Activated T-helper 1 cell treated with anti-CD3 and anti-CD28 coated beads, Interleukin-2, amount 50 U/mL, for 16 hours (primary cell): ENCODE measurements at regions not wholly inside any gene's neighbourhood (a gene's known extent, or its start where the extent isn't known, plus 50 kb on each side); places are given as distances from the start of the nearest gene placed in this dataset.

ENCODE experiments used
- DNase-seq, 2 donors: peaks; one replicate each; pipeline ENCODE4 v3.0.0-alpha.2; 2020; ENCODE audit warnings: low read depth in 1 of 2, low spot score in 1 of 2

- no peak for DNase-seq
These were observed 59.0 kb downstream of the RPS29 start for GRCh38 chr14:49527221-49527620.

DNA sequence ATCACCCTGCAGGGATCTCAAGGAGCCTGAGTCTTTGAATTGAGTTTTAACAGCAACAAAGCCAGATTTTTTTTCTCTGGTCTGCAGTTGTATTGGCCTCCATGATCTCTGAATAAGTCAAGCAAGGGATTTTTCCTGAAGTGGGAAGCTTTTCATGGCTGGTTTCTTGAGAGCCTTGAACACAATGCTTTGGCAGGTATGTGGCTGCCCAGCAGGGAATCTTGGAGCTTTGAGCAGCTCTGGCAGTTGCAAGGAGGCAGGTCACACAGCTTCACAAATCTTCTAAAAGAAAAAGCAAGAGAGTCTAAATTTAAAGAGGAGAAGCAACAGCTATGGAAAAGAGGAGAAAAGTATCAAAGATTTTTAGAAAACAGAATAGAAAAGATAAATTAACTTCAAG lies 60.1 kb downstream of the RPS29 start:
- no peak for DNase-seq

- DNase-seq, result no peak
These were observed 69.9 kb downstream of the RPS29 start for GRCh38 chr14:49516286-49516685.

DNA sequence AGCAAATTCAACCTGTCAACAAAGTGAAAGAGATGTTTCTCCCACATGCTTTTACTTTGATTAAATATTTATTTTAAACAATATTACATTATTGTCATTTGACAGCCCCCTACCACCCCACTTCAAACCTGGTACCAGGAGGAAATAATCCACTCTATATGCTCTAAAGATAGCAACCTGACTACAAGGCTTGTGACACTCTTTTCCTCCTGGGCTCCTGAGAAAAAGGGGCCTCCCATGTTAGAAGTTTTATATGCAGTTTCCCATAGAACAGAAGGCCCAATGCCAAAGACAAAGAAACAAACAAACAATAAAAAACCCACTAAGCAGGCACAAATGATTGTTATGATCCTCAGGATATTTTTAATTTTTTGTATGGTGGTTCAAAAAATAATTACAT lies 73.6 kb downstream of the RPS29 start:
- no peak for DNase-seq

GRCh38 chr14:49512147-49512551 lies 74.0 kb downstream of the RPS29 start:
- no peak for DNase-seq

- DNase-seq, result no peak
These were observed 78.1 kb downstream of the RPS29 start for GRCh38 chr14:49508124-49508523.

DNA sequence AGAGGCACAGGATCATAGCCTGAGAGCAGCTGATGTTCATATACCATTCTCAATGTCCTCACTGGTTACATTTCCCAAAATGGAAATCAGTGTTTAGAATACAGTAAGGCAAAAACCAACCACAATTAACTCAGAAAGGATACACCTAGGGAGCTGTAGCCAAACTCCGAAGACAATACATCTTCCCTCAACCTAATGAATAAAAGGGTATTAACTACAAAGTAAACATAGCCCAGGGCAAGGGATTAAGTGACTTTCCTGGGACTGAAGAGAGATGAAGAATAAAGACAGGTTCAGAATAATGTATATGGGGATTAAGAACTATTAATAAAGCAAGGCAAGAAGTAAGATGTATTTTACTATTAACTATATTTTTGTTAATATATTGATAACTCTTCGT lies 79.5 kb downstream of the RPS29 start:
- DNase-seq, result no peak

DNA sequence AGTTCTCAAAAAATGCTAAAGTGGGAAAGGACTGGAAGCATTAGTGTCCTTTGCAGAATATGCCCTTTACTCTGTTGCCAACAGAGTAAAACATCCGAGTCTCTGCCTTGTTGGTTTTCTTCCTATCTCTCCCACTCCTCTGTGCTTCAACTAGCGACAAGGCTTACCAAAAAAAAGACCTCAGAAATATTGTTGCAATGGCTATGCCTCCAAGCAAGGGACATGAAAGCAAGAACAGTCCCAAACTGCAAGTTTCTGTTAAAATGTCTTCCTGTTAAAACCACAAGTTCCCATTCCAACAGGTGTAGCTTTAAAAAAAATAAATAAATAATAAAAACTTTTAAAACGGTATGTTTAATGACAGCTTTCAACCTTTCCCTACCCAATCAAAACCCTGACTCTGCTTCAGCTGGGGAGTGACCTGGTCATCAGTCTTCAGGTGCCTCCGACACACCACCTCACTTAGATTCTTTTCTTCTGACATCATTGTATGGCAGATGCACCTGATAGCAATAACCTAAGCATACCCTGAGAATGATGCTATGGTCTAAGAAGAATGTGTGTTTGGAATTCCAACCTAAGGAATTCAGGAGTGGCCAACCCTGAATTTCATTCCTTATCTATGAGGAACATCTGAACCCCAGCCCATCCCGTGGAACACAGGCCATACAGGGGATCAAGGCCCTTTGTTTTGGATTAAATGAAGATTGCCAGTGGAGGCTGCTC lies 81.0 kb downstream of the RPS29 start:
- DNase-seq, result no peak

- DNase-seq, result no peak
These were observed 88.3 kb downstream of the RPS29 start for GRCh38 chr14:49497725-49498348.

DNA sequence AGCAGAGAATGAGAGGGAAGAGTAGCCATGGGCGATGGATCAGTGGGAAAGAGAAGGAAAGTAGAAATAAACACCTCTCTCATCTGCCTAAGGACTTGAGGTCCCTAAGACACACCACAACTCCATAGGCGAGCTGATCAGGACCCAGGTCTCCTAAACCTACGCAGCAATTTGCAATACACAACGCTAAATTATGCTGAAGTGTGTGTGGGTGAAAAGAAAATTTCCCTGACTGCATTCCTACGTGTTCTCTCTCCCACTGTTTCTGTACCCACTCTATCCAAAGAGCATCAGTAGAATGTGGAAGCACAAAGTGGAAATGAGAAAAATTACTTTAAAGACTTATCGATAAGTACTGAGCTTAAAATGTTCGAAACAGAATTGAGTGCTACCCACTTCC lies 88.9 kb downstream of the RPS29 start:
- no peak for DNase-seq

DNA sequence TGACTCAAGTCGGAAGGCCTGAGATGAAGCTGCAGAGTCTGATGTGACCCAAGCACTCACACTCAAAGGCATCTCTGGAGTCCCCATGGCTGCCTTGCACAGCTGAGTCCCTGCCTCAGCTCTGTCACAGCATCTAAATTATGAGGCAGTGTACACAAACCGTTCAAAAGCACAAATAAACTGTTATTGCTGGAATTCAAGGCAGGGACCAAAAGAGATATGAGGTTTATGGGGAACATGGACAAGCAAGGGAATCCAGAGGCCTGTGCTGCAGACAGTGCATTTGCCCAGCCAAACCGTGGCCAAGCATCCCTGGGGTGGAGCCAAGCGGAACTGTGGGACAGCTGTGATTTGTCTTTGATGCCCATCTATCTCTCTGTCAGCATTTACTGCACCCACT lies 91.3 kb downstream of the RPS29 start:
- no peak for DNase-seq

GRCh38 chr14:49493557-49493956 lies 92.6 kb downstream of the RPS29 start:
- DNase-seq, result no peak

- DNase-seq, result no peak
These were observed 94.0 kb downstream of the RPS29 start for GRCh38 chr14:49492151-49492550.

DNA sequence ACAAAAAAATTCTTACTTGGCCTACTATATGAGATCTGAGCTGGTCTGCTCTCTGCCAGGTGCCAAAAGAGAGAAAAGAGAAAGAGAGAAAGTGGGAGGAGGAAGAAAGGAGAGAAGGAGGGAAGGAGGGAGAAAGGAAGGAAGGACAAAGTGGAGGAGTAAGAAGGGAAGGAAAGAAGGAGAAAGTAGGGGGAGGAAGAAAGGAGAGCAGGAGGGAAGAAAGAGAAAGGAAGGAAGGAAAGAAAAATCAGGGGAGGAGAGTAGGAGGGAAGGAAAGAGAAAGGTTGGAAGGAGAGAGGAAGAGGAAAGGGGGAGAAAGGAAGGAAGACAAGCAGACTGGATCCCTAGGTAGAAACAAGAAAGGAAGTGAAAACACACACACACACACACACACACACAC lies 96.8 kb downstream of the RPS29 start:
- no peak for DNase-seq

GRCh38 chr14:49487238-49487637 lies 98.9 kb downstream of the RPS29 start:
- no peak for DNase-seq

GRCh38 chr14:49485290-49485689 lies 100.9 kb downstream of the RPS29 start:
- no peak for DNase-seq

- no peak for DNase-seq
These were observed 102.0 kb downstream of the RPS29 start for GRCh38 chr14:49484180-49484579.

DNA sequence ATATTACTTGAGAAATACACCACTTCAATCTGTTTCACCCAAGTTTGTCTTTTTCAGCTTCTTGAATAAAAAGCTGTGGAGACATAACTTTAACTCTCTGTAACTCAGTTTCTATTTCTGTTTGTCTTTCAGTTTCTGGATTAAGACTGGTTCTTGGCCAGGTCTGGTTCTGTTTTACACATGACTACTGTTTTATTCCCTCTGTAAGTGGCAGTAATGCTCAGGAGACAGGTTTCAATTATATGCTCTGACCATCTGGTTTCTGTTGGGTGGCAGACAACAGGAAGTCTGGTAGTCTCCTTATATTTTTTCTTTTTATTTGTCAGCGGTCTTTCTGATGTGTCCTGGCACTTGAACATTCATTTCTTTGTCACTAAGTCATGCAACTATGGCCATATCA lies 102.9 kb downstream of the RPS29 start:
- DNase-seq, result no peak

DNA sequence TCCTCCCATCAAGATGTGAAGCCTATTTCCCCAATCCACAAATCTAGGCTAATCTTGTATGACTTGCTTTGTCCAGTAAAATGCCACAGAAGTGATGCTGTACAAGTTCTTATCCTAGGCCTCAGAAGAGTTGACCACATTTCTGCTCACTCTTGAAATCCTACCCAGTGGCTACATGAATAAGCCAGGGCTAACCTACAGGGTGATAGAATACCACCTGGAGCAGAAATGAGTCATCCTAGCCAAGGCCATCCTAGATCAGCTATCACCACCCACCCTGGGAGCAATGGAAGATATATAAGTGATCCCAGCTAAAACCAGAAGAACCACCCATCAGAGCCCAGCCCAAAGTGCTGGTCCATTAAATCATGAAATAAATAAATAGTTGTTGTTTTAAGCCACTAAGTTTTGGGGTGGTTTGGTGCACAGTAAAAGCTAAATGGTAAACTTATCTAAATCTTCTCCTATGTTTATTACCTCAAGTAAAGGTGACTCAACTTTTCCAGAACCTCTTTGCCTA lies 105.1 kb downstream of the RPS29 start:
- no peak for DNase-seq

DNA sequence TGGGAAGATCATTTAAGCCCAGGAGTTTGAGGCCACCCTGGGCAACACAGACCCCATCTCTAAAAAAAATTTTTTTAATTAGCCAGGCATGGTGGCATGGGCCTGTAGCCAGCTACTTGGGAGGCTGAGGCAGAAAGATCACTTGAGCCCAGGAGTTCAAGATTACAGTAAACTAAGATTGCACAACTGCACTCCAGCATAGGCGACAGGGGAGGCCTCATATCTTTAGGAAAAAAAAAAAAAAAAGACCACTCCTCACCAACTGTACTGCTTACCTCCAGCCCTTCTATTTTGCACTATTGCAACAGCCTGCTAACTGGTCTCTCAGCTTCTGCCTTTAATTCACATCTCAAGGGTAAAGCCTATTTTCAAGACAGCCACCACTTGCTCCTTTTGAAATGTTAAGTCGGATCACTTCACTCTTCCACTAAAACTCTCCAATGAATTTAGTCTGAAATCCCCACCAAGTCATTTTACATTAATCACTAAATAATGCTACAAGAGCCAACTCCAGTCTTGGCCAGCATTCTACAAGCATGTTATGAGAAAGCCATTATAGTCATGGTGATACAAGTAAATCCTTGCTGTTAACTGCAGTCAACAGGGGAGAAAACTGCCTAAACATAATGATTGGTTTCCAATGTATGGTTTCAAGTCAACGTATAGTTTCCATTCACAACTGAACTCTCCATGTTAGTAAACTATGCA lies 106.0 kb downstream of the RPS29 start:
- DNase-seq, result no peak

DNA sequence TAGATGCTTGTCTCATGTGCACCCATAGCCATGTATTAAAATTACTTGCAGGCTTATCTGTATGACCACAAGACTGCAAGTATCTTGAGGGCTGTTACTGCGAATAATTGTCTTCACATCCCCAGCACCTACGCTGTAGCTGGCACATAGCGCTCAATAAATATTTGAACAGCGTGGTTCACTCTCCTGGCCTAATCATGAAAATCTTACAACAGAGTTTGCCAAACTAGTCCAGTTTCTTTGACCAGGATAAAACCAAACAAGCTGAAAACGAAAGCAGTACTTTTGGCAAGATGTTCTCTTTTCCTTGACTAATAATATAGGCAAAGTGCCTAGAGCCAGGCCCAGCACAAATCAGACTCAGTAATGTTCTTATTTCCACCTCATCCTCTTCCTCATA lies 106.7 kb downstream of the RPS29 start:
- DNase-seq, result no peak

GRCh38 chr14:49478784-49479183 lies 107.4 kb downstream of the RPS29 start:
- no peak for DNase-seq
